Esophagus muscularis mucosa (tissue), 3 donors: ENCODE measurements at regions not wholly inside any gene's neighbourhood (a gene's known extent, or its start where the extent isn't known, plus 50 kb on each side); places are given as distances from the start of the nearest gene placed in this dataset.
"Not testable (repeated sequence)": the region's sequence is repeated elsewhere in the genome, so short reads cannot be mapped to it uniquely, and the experiment has no call there.

Experiments used
- EP300 ChIP-seq: sonication (generic); formaldehyde crosslinking; IDR thresholded peaks from one replicate; pipeline ENCODE4 v1.6.1; 2017; ENCODE audit warnings: antibody characterized with exemption
- TF ChIP-seq, protein P1 (sequence below), 3 experiments: fragments of 200-600 bp in 2 of 3; fragments of 450-650 bp in 1 of 3; sonication (generic) in 2 of 3; IDR thresholded peaks; one replicate each; pipeline ENCODE4 v1.5.1; 2017 to 2019; ENCODE audit warnings: antibody characterized with exemption in 3 of 3, mild to moderate bottlenecking in 2 of 3, moderate library complexity in 1 of 3

DNA sequence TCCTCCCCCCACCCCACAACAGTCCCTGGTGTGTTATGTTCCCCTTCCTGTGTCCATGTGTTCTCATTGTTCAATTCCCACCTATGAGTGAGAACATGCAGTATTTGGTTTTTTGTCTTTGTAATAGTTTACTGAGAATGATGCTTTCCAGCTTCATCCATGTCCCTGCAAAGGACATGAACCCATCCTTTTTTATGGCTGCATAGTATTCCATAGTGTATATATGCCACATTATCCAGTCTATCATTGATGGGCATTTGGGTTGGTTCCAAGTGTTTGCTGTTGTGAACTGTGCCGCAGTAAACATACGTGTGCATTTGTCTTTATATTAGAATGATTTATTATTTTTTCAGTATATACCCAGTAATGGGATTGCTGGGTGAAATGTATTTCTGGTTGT lies 104.0 kb downstream of the CCDC74A start:
- TF ChIP-seq EP300, result not testable (repeated sequence)
- TF ChIP-seq, protein P1, sequence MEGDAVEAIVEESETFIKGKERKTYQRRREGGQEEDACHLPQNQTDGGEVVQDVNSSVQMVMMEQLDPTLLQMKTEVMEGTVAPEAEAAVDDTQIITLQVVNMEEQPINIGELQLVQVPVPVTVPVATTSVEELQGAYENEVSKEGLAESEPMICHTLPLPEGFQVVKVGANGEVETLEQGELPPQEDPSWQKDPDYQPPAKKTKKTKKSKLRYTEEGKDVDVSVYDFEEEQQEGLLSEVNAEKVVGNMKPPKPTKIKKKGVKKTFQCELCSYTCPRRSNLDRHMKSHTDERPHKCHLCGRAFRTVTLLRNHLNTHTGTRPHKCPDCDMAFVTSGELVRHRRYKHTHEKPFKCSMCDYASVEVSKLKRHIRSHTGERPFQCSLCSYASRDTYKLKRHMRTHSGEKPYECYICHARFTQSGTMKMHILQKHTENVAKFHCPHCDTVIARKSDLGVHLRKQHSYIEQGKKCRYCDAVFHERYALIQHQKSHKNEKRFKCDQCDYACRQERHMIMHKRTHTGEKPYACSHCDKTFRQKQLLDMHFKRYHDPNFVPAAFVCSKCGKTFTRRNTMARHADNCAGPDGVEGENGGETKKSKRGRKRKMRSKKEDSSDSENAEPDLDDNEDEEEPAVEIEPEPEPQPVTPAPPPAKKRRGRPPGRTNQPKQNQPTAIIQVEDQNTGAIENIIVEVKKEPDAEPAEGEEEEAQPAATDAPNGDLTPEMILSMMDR (IDR thresholded peaks at IDR 0.05), result not testable (repeated sequence)
